ENCODE measurements at regions not wholly inside any gene's neighbourhood (a gene's known extent, or its start where the extent isn't known, plus 50 kb on each side); places are given as distances from the start of the nearest gene placed in this dataset.
"Not testable (repeated sequence)": the region's sequence is repeated elsewhere in the genome, so short reads cannot be mapped to it uniquely, and the experiment has no call there.

DNA sequence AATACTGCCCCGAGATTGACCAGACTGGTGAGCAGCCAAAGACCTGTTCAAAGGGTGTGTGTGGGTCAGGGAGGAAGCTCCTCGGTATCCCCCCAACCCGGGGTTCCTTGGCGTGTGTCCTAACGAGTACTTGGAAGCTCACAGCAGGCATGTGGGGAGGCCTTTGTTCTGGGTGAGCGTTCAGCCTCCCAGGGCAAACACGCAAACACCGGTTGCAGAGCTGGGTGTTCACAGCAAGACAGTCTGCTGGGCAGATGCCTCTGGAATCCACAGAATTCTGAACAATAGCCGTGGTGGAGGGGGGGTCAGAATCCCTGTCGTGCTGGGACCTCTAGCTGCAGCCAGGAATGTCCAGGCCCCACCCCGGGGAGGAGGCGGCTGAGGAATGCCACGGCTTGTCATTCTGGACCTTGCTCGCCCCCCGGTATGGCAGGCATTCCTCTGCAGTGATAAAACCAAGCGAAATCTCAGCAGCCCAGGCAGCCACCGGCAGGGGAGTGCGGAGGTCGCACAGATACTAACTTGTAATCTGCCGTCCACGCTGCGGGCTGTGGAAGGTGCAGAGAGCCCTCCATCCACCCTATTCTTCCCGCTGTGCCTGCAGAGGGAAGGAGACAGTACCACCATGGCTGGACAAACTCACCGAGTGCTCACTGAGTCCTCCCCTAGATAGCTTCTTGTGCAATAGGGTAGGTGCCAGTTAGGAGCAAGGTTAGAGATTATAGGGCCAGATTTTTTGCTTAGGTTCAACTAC, 77.8 kb upstream of the METTL9 start:
- TF ChIP-seq NONO (IDR thresholded peaks at IDR 0.05; ENCODE audit: low read depth in 2 of 2, low read length in 1 of 2); SRF (CRISPR knock-in tag; IDR thresholded peaks at IDR 0.05); PRMT5 (CRISPR knock-in tag; IDR thresholded peaks at IDR 0.05); MTA1 (IDR thresholded peaks at IDR 0.05; ENCODE audit: borderline replicate concordance); PHF8 (IDR thresholded peaks at IDR 0.05; ENCODE audit: borderline replicate concordance, low read length): not testable (repeated sequence)
- TF ChIP-seq, protein P1, sequence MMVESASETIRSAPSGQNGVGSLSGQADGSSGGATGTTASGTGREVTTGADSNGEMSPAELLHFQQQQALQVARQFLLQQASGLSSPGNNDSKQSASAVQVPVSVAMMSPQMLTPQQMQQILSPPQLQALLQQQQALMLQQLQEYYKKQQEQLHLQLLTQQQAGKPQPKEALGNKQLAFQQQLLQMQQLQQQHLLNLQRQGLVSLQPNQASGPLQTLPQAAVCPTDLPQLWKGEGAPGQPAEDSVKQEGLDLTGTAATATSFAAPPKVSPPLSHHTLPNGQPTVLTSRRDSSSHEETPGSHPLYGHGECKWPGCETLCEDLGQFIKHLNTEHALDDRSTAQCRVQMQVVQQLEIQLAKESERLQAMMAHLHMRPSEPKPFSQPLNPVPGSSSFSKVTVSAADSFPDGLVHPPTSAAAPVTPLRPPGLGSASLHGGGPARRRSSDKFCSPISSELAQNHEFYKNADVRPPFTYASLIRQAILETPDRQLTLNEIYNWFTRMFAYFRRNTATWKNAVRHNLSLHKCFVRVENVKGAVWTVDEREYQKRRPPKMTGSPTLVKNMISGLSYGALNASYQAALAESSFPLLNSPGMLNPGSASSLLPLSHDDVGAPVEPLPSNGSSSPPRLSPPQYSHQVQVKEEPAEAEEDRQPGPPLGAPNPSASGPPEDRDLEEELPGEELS (CRISPR knock-in tag; IDR thresholded peaks at IDR 0.05; ENCODE audit: borderline replicate concordance), result not testable (repeated sequence)
- TF ChIP-seq, protein P2, sequence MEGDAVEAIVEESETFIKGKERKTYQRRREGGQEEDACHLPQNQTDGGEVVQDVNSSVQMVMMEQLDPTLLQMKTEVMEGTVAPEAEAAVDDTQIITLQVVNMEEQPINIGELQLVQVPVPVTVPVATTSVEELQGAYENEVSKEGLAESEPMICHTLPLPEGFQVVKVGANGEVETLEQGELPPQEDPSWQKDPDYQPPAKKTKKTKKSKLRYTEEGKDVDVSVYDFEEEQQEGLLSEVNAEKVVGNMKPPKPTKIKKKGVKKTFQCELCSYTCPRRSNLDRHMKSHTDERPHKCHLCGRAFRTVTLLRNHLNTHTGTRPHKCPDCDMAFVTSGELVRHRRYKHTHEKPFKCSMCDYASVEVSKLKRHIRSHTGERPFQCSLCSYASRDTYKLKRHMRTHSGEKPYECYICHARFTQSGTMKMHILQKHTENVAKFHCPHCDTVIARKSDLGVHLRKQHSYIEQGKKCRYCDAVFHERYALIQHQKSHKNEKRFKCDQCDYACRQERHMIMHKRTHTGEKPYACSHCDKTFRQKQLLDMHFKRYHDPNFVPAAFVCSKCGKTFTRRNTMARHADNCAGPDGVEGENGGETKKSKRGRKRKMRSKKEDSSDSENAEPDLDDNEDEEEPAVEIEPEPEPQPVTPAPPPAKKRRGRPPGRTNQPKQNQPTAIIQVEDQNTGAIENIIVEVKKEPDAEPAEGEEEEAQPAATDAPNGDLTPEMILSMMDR (IDR thresholded peaks at IDR 0.05 in 2 of 3, conservative IDR thresholded peaks at IDR 0.05 in 1 of 3; ENCODE audit: insufficient read depth in 2 of 3, low read depth in 1 of 3, low read length in 3 of 3), result not testable (repeated sequence)
